Naive thymus-derived CD8-positive, alpha-beta T cell (primary cell): ENCODE measurements at regions not wholly inside any gene's neighbourhood (a gene's known extent, or its start where the extent isn't known, plus 50 kb on each side); places are given as distances from the start of the nearest gene placed in this dataset.

Source experiments
- ATAC-seq, 2 donors: fragments of 150-1000 bp; cut with Tn5 transposase in 1 of 2; sonication (Bioruptor Pico), chemical (Tn5 transposase) in 1 of 2; 1 replicate in 1 of 2; 2 replicates in 1 of 2; pipeline ENCODE4 v1.10.0; 2021; ENCODE audit warnings: mild to moderate bottlenecking in 2 of 2, moderate library complexity in 2 of 2
- POLR2A ChIA-PET: fragments of 350-600 bp; sonication (Branson Sonifier 250); formaldehyde crosslinking; loops from one replicate; lab custom pipeline; 2021; ENCODE audit warnings: antibody characterized with exemption; lab: Charles Lee
- DNase-seq, 10 donors: peaks; one replicate each; pipeline versions ENCODE4 v3.0.0 to v3.0.0-alpha.2; 2020 to 2022
- H3K27ac Mint-ChIP-seq, 10 donors: one replicate each; pipeline ENCODE4 v1.8.0; 2020 to 2022; ENCODE audit warnings: mild to moderate bottlenecking in 10 of 10, mixed read lengths in 10 of 10, moderate library complexity in 4 of 10, inconsistent platforms in 1 of 10
- H3K27me3 Mint-ChIP-seq, 5 donors: one replicate each; pipeline ENCODE4 v1.8.0; 2021 to 2022; ENCODE audit warnings: mixed read lengths in 5 of 5
- H3K36me3 Mint-ChIP-seq, 3 donors: one replicate each; pipeline ENCODE4 v1.8.0; 2020 to 2022; ENCODE audit warnings: mixed read lengths in 3 of 3, mild to moderate bottlenecking in 2 of 3, inconsistent platforms in 1 of 3
- H3K4me1 Mint-ChIP-seq, 4 donors: one replicate each; pipeline ENCODE4 v1.8.0; 2021 to 2022; ENCODE audit warnings: mixed read lengths in 4 of 4
- H3K4me3 Mint-ChIP-seq, 10 donors: one replicate each; pipeline ENCODE4 v1.8.0; 2020 to 2022; ENCODE audit warnings: mild to moderate bottlenecking in 10 of 10, mixed read lengths in 10 of 10, moderate library complexity in 6 of 10, inconsistent platforms in 1 of 10
- H3K9me3 Mint-ChIP-seq, 9 donors: one replicate each; pipeline ENCODE4 v1.8.0; 2020 to 2022; ENCODE audit warnings: mixed read lengths in 9 of 9, mild to moderate bottlenecking in 3 of 9, inconsistent platforms in 1 of 9, moderate library complexity in 1 of 9

- no peak for ATAC-seq
- no peaks in the 10 kb centered on the region for H3K4me1 Mint-ChIP-seq
- no peak overlapping the region for H3K27ac Mint-ChIP-seq
- DNase-seq = no peak
- H3K9me3 Mint-ChIP-seq = peaks cover 0 to 2% (median 0%) of the 10 kb centered on the region in 9 donors
- H3K4me3 Mint-ChIP-seq = no peak overlapping the region
- no peaks in the 10 kb centered on the region for H3K27me3 Mint-ChIP-seq
- H3K36me3 Mint-ChIP-seq = no peaks in the 10 kb centered on the region
- POLR2A ChIA-PET = no interaction called here
Measured at GRCh38 chrX:122421434-122422121, 762.5 kb upstream of the GRIA3 start.

DNA sequence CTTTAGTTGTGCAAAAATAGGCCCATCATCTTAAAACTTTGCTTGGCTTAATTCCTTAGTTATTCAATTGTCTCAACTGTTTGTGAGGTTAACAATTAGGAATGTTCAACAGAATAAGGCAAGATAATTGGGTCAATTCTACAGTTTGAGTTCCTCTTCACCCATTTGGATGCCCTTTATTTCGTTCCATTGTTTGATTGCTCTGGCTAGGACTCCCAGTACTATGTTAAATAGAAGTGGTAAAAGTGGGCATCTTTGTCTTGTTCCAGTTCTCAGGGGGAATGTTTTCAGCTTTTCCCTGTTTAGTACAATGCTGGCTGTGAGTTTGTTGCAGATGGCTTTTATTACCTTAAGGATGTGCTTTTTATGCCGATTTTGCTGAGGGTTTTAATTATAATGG lies 761.5 kb upstream of the GRIA3 start:
- no peak overlapping the region for H3K27ac Mint-ChIP-seq
- H3K27me3 Mint-ChIP-seq = no peaks in the 10 kb centered on the region
- POLR2A ChIA-PET = no interaction called here
- H3K4me3 Mint-ChIP-seq = no peak overlapping the region
- ATAC-seq (no peak), DNase-seq (no peak)
- H3K4me1 Mint-ChIP-seq = no peaks in the 10 kb centered on the region
- H3K9me3 Mint-ChIP-seq = peaks cover 0 to 2% (median 0%) of the 10 kb centered on the region in 9 donors
- no peaks in the 10 kb centered on the region for H3K36me3 Mint-ChIP-seq

DNA sequence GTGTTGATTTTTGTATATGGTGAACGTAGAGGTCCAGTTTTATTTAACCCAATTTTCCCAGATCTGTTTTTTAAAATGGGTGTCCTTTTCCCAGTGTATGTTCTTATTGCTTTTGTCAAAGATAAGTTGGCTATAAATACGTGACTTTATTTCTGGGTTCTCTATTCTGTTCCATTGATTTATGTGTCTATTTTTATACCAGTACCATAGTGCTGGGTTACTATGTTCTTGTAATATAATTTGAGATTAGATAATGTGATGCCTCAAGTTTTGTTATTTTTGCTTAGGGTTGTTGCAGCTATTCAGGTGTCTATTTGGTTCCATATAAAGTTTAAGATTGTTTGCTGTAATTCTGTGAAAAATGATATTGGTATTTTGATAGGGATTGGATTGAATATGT lies 749.1 kb upstream of the GRIA3 start:
- no peak overlapping the region for H3K27ac Mint-ChIP-seq
- peaks cover 0 to 5% (median 0%) of the 10 kb centered on the region in 3 donors for H3K36me3 Mint-ChIP-seq
- H3K4me1 Mint-ChIP-seq = no peaks in the 10 kb centered on the region
- DNase-seq (no peak), ATAC-seq (no peak)
- H3K4me3 Mint-ChIP-seq = no peak overlapping the region
- peaks cover 0 to 22% (median 7%) of the 10 kb centered on the region in 9 donors for H3K9me3 Mint-ChIP-seq
- no peaks in the 10 kb centered on the region for H3K27me3 Mint-ChIP-seq
- POLR2A ChIA-PET = interaction anchor here (0.6 kb wide), 1 partner anchor 35 kb away, joined by 5 read pairs; no protein-coding TSS in a partner anchor

DNA sequence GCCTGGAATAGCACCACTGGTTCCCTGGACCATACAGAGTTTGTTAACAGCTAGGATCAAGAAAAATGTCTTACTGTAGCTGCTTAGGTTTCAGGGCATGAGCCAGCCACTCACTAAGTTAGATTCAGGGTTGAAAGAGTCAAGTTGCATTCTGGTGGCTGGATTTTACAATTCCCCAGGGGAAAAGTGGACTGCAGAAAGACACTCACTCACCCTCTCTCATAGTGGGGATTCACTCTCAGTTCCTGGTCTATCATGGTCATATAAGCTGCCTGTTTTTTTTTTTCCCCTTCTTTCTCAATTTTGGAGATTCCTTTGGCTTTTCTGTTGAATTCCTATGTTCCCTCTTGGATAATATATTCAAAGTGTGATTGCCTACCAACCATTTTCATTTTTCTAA lies 744.2 kb upstream of the GRIA3 start:
- Mint-ChIP-seq H3K27ac (no peak overlapping the region), H3K9me3 (peaks cover 0 to 19% (median 8%) of the 10 kb centered on the region in 9 donors), H3K27me3 (no peaks in the 10 kb centered on the region), H3K4me3 (no peak overlapping the region), H3K36me3 (peaks cover 0 to 5% (median 0%) of the 10 kb centered on the region in 3 donors), H3K4me1 (no peaks in the 10 kb centered on the region)
- POLR2A ChIA-PET = no interaction called here
- DNase-seq = no peak
- no peak for ATAC-seq

DNA sequence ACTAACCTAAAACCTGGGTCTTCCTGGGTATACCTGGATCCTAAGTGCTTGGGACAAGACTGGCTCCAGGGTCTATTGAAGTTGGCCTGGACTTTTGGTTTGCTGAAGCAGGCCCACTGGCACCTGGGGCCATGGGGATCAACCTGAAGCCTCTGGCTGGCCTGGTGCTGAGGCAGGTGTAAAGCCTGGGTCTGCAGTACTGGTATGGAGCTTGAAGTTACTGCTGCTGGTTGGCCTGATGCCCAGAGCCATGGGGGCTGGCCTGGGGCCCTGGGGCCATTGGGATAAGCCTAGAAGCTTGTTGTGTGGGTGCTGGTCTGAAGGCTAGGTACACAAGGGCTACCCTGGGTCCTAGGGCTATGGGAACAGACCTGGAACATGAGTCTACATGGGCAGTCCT lies 743.2 kb upstream of the GRIA3 start:
- no peak overlapping the region for H3K27ac Mint-ChIP-seq
- DNase-seq = no peak

GRCh38 chrX:122441451-122441850 lies 742.6 kb upstream of the GRIA3 start:
- no peak overlapping the region for H3K4me3 Mint-ChIP-seq
- POLR2A ChIA-PET = no interaction called here
- peaks cover 0 to 16% (median 9%) of the 10 kb centered on the region in 9 donors for H3K9me3 Mint-ChIP-seq
- ATAC-seq (no peak), DNase-seq (no peak)
- peaks cover 0 to 5% (median 0%) of the 10 kb centered on the region in 3 donors for H3K36me3 Mint-ChIP-seq
- no peaks in the 10 kb centered on the region for H3K4me1 Mint-ChIP-seq
- H3K27ac Mint-ChIP-seq = no peak overlapping the region
- H3K27me3 Mint-ChIP-seq = no peaks in the 10 kb centered on the region

More for the DNA sequence above, 743.2 kb upstream of the GRIA3 start:
- no peak overlapping the region for H3K4me3 Mint-ChIP-seq
- peaks cover 0 to 19% (median 9%) of the 10 kb centered on the region in 9 donors for H3K9me3 Mint-ChIP-seq
- no peak for ATAC-seq
- H3K4me1 Mint-ChIP-seq = no peaks in the 10 kb centered on the region
- H3K27me3 Mint-ChIP-seq = no peaks in the 10 kb centered on the region
- POLR2A ChIA-PET = no interaction called here
- peaks cover 0 to 5% (median 0%) of the 10 kb centered on the region in 3 donors for H3K36me3 Mint-ChIP-seq

DNA sequence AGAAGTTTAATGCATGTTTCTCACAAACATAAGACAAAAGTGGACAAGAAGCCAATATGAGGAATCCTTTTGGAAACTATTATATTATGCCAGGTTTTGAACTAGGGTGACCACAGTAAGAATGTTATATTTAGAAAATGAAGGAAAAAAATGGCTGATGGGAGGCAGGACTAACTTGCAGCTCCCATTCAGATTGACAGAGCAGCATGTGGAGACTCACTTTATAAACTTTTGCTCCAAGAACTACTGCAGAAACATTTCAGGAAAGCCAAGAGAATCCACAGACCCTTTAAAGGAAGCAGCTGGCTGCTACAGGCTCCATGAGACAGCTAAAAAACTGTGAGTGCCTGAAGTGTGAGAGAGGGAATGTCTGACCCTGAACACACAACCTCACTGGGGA lies 738.6 kb upstream of the GRIA3 start:
- Mint-ChIP-seq H3K27me3 (no peaks in the 10 kb centered on the region), H3K27ac (no peak overlapping the region), H3K9me3 (peaks cover 0 to 10% (median 0%) of the 10 kb centered on the region in 9 donors), H3K36me3 (no peaks in the 10 kb centered on the region), H3K4me3 (no peak overlapping the region), H3K4me1 (no peaks in the 10 kb centered on the region)
- DNase-seq (no peak), ATAC-seq (no peak)
- POLR2A ChIA-PET = no interaction called here

DNA sequence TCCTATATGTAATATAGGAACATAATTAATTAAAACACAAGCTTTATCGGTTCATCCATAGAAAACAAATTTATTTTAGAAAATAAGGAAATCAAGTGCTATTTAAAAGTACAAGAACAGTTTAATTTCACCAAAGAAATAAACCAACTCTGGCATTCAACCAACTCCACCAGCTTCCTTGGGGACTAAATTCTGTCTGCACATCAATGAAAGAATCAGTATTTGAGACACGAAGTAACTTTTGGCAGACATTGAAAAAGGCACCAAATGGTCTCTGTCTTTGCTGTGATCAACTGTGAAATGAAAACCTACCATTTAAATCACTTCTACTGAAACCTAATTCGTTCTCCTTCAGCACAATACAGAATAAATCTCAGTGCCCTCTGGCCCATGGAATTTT lies 719.7 kb upstream of the GRIA3 start:
- Mint-ChIP-seq H3K27me3 (no peaks in the 10 kb centered on the region), H3K36me3 (no peaks in the 10 kb centered on the region), H3K4me3 (no peak overlapping the region), H3K9me3 (peaks cover 0 to 2% (median 0%) of the 10 kb centered on the region in 9 donors), H3K27ac (no peak overlapping the region), H3K4me1 (no peaks in the 10 kb centered on the region)
- DNase-seq = no peak
- POLR2A ChIA-PET = no interaction called here
- no peak for ATAC-seq

DNA sequence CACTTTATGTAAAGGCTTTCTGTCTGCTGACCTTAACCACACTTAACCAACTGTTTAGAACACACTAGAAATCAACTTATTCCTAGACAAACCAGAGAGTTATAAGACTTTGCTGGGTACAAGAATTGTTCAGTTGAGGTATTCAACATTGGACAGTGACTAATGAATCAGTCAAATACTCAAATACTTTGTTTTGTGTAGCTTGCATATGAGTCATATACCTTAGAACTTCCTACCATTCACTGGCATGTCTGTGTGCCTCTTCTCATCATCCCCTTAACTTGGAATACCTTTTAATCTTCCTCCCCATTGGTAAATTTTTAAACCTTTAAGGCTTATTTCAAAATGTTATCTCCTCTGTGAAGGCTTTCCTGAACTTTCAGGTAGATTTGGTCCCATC lies 708.8 kb upstream of the GRIA3 start:
- H3K4me3 Mint-ChIP-seq = no peak overlapping the region
- H3K4me1 Mint-ChIP-seq = no peaks in the 10 kb centered on the region
- H3K36me3 Mint-ChIP-seq = no peaks in the 10 kb centered on the region
- POLR2A ChIA-PET = no interaction called here
- H3K27ac Mint-ChIP-seq = no peak overlapping the region
- no peaks in the 10 kb centered on the region for H3K27me3 Mint-ChIP-seq
- ATAC-seq = no peak
- H3K9me3 Mint-ChIP-seq = peaks cover 0 to 10% (median 0%) of the 10 kb centered on the region in 9 donors
- no peak for DNase-seq

GRCh38 chrX:122500556-122500955 lies 683.5 kb upstream of the GRIA3 start:
- DNase-seq (no peak), ATAC-seq (no peak)
- Mint-ChIP-seq H3K9me3 (peaks cover 0 to 13% (median 0%) of the 10 kb centered on the region in 9 donors), H3K4me3 (no peak overlapping the region), H3K27me3 (no peaks in the 10 kb centered on the region), H3K36me3 (peaks cover 0 to 3% (median 0%) of the 10 kb centered on the region in 3 donors), H3K27ac (no peak overlapping the region), H3K4me1 (no peaks in the 10 kb centered on the region)
- POLR2A ChIA-PET = no interaction called here

- DNase-seq (no peak), ATAC-seq (no peak)
- Mint-ChIP-seq H3K4me1 (no peaks in the 10 kb centered on the region), H3K27ac (no peak overlapping the region), H3K27me3 (no peaks in the 10 kb centered on the region), H3K36me3 (peaks cover 0 to 3% (median 0%) of the 10 kb centered on the region in 3 donors), H3K9me3 (peaks cover 0 to 10% (median 0%) of the 10 kb centered on the region in 9 donors), H3K4me3 (no peak overlapping the region)
- POLR2A ChIA-PET = no interaction called here
Measured at GRCh38 chrX:122501652-122502051, 682.4 kb upstream of the GRIA3 start.

GRCh38 chrX:122504026-122504425 lies 680.1 kb upstream of the GRIA3 start:
- H3K36me3 Mint-ChIP-seq = peaks cover 0 to 2% (median 0%) of the 10 kb centered on the region in 3 donors

DNA sequence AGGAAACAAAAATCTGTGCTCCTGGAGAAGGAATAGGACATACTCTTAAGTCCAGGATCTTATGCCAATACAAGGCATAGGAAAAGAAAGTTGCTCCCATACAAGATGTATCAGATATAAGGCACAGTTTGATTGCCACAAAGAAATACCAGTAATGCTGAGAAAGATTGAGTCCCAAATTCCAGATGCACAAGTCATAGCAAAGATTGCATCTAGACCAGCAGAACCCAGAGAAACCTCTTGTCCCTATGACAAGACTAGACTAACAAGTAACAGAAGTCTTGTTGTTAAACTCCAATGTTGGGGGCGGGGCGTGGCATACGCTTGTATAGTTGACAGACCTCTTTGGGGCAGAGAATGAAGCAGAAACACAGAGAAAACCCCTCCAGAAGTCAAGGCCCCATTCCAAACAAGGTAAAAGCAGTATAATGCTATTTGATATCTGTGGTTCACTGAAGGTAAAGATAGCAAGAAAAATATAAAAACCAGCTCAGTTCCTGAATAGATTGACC lies 671.5 kb upstream of the GRIA3 start:
- H3K27ac Mint-ChIP-seq = no peak overlapping the region
- H3K36me3 Mint-ChIP-seq = no peaks in the 10 kb centered on the region
- H3K9me3 Mint-ChIP-seq = peaks cover 0 to 12% (median 3%) of the 10 kb centered on the region in 9 donors
- no peaks in the 10 kb centered on the region for H3K27me3 Mint-ChIP-seq
- POLR2A ChIA-PET = no interaction called here
- H3K4me3 Mint-ChIP-seq = no peak overlapping the region
- no peaks in the 10 kb centered on the region for H3K4me1 Mint-ChIP-seq
- ATAC-seq (no peak), DNase-seq (no peak)

More at GRCh38 chrX:122504026-122504425, 680.1 kb upstream of the GRIA3 start:
- ATAC-seq (no peak), DNase-seq (no peak)
- POLR2A ChIA-PET = no interaction called here
- H3K9me3 Mint-ChIP-seq = peaks cover 0 to 9% (median 1%) of the 10 kb centered on the region in 9 donors
- no peak overlapping the region for H3K4me3 Mint-ChIP-seq
- no peaks in the 10 kb centered on the region for H3K4me1 Mint-ChIP-seq
- H3K27ac Mint-ChIP-seq = no peak overlapping the region
- no peaks in the 10 kb centered on the region for H3K27me3 Mint-ChIP-seq
